NCI-H2107 (cell line): ENCODE measurements at regions not wholly inside any gene's neighbourhood (a gene's known extent, or its start where the extent isn't known, plus 50 kb on each side); places are given as distances from the start of the nearest gene placed in this dataset.

Source experiments
- DNase-seq: peaks from one replicate; lab custom pipeline; 2025; lab: John Stamatoyannopoulos, UW

GRCh38 chr3:59545374-59545773, 495.5 kb upstream of the CFAP20DC start:
- DNase-seq = no peak

GRCh38 chr3:59542276-59542675, 492.5 kb upstream of the CFAP20DC start:
- DNase-seq = no peak

- no peak for DNase-seq
These were observed 490.9 kb upstream of the CFAP20DC start for GRCh38 chr3:59540696-59541095.

- no peak for DNase-seq
These were observed 490.4 kb upstream of the CFAP20DC start for GRCh38 chr3:59540241-59540640.

GRCh38 chr3:59538753-59539432, 489.1 kb upstream of the CFAP20DC start:
- no peak for DNase-seq

- DNase-seq = no peak
These were observed 486.0 kb upstream of the CFAP20DC start for GRCh38 chr3:59535791-59536221.

GRCh38 chr3:59531994-59532393, 482.2 kb upstream of the CFAP20DC start:
- no peak for DNase-seq

GRCh38 chr3:59531066-59531745, 481.4 kb upstream of the CFAP20DC start:
- no peak for DNase-seq

GRCh38 chr3:59528251-59528650, 478.4 kb upstream of the CFAP20DC start:
- no peak for DNase-seq

GRCh38 chr3:59527493-59527892, 477.7 kb upstream of the CFAP20DC start:
- no peak for DNase-seq

- DNase-seq = no peak
These were observed 477.2 kb upstream of the CFAP20DC start for GRCh38 chr3:59526999-59527398.

- no peak for DNase-seq
These were observed 472.7 kb upstream of the CFAP20DC start for GRCh38 chr3:59522550-59522949.

- no peak for DNase-seq
These were observed 469.3 kb upstream of the CFAP20DC start for GRCh38 chr3:59519094-59519493.

- DNase-seq = no peak
These were observed 468.6 kb upstream of the CFAP20DC start for GRCh38 chr3:59518283-59519055.

GRCh38 chr3:59517388-59517787, 467.6 kb upstream of the CFAP20DC start:
- DNase-seq = no peak

- DNase-seq = no peak
These were observed 466.1 kb upstream of the CFAP20DC start for GRCh38 chr3:59515966-59516365.

GRCh38 chr3:59514865-59515482, 465.1 kb upstream of the CFAP20DC start:
- DNase-seq = no peak

GRCh38 chr3:59513570-59513969, 463.7 kb upstream of the CFAP20DC start:
- DNase-seq = no peak

GRCh38 chr3:59512066-59512465, 462.2 kb upstream of the CFAP20DC start:
- no peak for DNase-seq

- DNase-seq = no peak
These were observed 460.8 kb upstream of the CFAP20DC start for GRCh38 chr3:59510576-59510975.

GRCh38 chr3:59508273-59508672, 458.4 kb upstream of the CFAP20DC start:
- no peak for DNase-seq

- DNase-seq = no peak
These were observed 456.4 kb upstream of the CFAP20DC start for GRCh38 chr3:59506191-59506590.

- no peak for DNase-seq
These were observed 453.6 kb upstream of the CFAP20DC start for GRCh38 chr3:59503441-59503840.
